ENCODE measurements at regions not wholly inside any gene's neighbourhood (a gene's known extent, or its start where the extent isn't known, plus 50 kb on each side); places are given as distances from the start of the nearest gene placed in this dataset.

GRCh38 chr13:105519771-105520170 lies 1015.7 kb downstream of the EFNB2 start:
- TF ChIP-seq POLR2AphosphoS5 (IDR thresholded peaks at IDR 0.05) (no peak), EP300 (IDR thresholded peaks at IDR 0.05) (no peak), CTCF (IDR thresholded peaks at IDR 0.05) (no peak)

GRCh38 chr13:105518086-105518485 lies 1017.4 kb downstream of the EFNB2 start:
- WGBS, 2 donors (ENCODE audit: low coverage in 1 of 2): 94% methylated on average over 4 of the region's 4 CpGs; no CpG with 5 or more reads in 1 of the 2 donors
- Histone ChIP-seq H3K27me3 (no peaks in the 10 kb centered on the region), H3K4me1 (no peaks in the 10 kb centered on the region), H3K4me3 (no peak overlapping the region), H3K36me3 (no peaks in the 10 kb centered on the region), H3K9me3 (no peaks in the 10 kb centered on the region), H3K27ac (no peak overlapping the region)
- no peak for ATAC-seq
- no peak for TF ChIP-seq CTCF (IDR thresholded peaks at IDR 0.05)
- no peak for TF ChIP-seq EP300 (IDR thresholded peaks at IDR 0.05)
- no peak for TF ChIP-seq POLR2AphosphoS5 (IDR thresholded peaks at IDR 0.05)
- no peak for TF ChIP-seq POLR2A (IDR thresholded peaks at IDR 0.05)

More at GRCh38 chr13:105519771-105520170, 1015.7 kb downstream of the EFNB2 start:
- 44 to 67% methylated on average over 1 of the region's 1 CpG for WGBS, 2 donors (ENCODE audit: low coverage in 1 of 2)
- H3K27ac ChIP-seq: no peak overlapping the region
- no peak overlapping the region for H3K4me3 ChIP-seq
- no peaks in the 10 kb centered on the region for H3K9me3 ChIP-seq
- no peaks in the 10 kb centered on the region for H3K4me1 ChIP-seq
- no peak for ATAC-seq
- H3K36me3 ChIP-seq: no peaks in the 10 kb centered on the region
- no peaks in the 10 kb centered on the region for H3K27me3 ChIP-seq

- Histone ChIP-seq H3K27ac (no peak overlapping the region), H3K4me1 (no peaks in the 10 kb centered on the region), H3K36me3 (no peaks in the 10 kb centered on the region), H3K4me3 (no peak overlapping the region), H3K9me3 (no peaks in the 10 kb centered on the region), H3K27me3 (no peaks in the 10 kb centered on the region)
- no peak for TF ChIP-seq POLR2A (IDR thresholded peaks at IDR 0.05)
- 80 to 95% methylated on average over 2 to 4 of the region's 4 CpGs for WGBS, 2 donors (ENCODE audit: low coverage in 1 of 2)
- no peak for ATAC-seq
Observed at GRCh38 chr13:105514401-105514800, 1021.1 kb downstream of the EFNB2 start.

GRCh38 chr13:105513448-105513847 lies 1022.0 kb downstream of the EFNB2 start:
- no peak for ATAC-seq
- Histone ChIP-seq H3K27ac (no peak overlapping the region), H3K27me3 (no peaks in the 10 kb centered on the region), H3K4me1 (no peaks in the 10 kb centered on the region), H3K9me3 (no peaks in the 10 kb centered on the region), H3K36me3 (no peaks in the 10 kb centered on the region), H3K4me3 (no peak overlapping the region)
- WGBS, 2 donors (ENCODE audit: low coverage in 1 of 2): 100% methylated on average over 2 of the region's 2 CpGs; no CpG with 5 or more reads in 1 of the 2 donors
- TF ChIP-seq EP300 (IDR thresholded peaks at IDR 0.05) (no peak), POLR2A (IDR thresholded peaks at IDR 0.05) (no peak), POLR2AphosphoS5 (IDR thresholded peaks at IDR 0.05) (no peak), CTCF (IDR thresholded peaks at IDR 0.05) (no peak)

GRCh38 chr13:105509981-105510762 lies 1025.3 kb downstream of the EFNB2 start:
- no peaks in the 10 kb centered on the region for H3K9me3 ChIP-seq
- TF ChIP-seq EP300 (IDR thresholded peaks at IDR 0.05): no peak
- no peak for TF ChIP-seq CTCF (IDR thresholded peaks at IDR 0.05)
- TF ChIP-seq POLR2A (IDR thresholded peaks at IDR 0.05): no peak
- TF ChIP-seq POLR2AphosphoS5 (IDR thresholded peaks at IDR 0.05): no peak
- H3K27me3 ChIP-seq: no peaks in the 10 kb centered on the region
- ATAC-seq: no peak
- no peak overlapping the region for H3K4me3 ChIP-seq
- H3K36me3 ChIP-seq: no peaks in the 10 kb centered on the region
- WGBS, 2 donors (ENCODE audit: low coverage in 1 of 2): 72 to 74% methylated on average over 7 of the region's 7 CpGs
- no peak overlapping the region for H3K27ac ChIP-seq
- H3K4me1 ChIP-seq: no peaks in the 10 kb centered on the region

All from gastroesophageal sphincter (tissue), 4 donors.